ENCODE measurements at regions not wholly inside any gene's neighbourhood (a gene's known extent, or its start where the extent isn't known, plus 50 kb on each side); places are given as distances from the start of the nearest gene placed in this dataset.

DNA sequence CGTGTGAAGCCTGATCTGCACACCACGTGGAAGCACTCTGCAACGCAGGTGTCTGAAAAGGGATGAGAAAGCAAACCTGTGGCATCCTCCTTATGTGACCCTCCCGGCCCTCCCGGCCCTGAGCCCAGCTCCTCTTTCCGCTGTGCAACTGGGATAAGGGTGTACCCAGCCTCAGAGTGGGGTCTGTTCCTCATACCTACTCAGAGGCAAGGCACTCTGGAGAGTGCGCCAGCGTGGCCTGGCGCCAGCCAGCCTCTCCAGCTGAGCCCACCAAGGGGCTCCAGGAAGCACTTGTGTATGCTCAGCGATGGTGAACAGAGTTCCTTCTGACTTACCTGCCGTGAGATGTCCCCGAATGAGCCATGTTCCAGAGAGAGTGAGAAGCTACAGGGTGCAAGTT, 102.8 kb downstream of the IRX1 start:
- TF ChIP-seq, protein P1, sequence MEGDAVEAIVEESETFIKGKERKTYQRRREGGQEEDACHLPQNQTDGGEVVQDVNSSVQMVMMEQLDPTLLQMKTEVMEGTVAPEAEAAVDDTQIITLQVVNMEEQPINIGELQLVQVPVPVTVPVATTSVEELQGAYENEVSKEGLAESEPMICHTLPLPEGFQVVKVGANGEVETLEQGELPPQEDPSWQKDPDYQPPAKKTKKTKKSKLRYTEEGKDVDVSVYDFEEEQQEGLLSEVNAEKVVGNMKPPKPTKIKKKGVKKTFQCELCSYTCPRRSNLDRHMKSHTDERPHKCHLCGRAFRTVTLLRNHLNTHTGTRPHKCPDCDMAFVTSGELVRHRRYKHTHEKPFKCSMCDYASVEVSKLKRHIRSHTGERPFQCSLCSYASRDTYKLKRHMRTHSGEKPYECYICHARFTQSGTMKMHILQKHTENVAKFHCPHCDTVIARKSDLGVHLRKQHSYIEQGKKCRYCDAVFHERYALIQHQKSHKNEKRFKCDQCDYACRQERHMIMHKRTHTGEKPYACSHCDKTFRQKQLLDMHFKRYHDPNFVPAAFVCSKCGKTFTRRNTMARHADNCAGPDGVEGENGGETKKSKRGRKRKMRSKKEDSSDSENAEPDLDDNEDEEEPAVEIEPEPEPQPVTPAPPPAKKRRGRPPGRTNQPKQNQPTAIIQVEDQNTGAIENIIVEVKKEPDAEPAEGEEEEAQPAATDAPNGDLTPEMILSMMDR (IDR thresholded peaks at IDR 0.05) = no peak
- TF ChIP-seq ZFX (IDR thresholded peaks at IDR 0.05; ENCODE audit: borderline replicate concordance) = no peak

Measured in 22Rv1 (cell line).